OCI-LY3 (cell line): ENCODE measurements at regions not wholly inside any gene's neighbourhood (a gene's known extent, or its start where the extent isn't known, plus 50 kb on each side); places are given as distances from the start of the nearest gene placed in this dataset.

Source experiments
- H2AFZ ChIP-seq: fragments of 200-600, 300-600 bp; shearing (Covaris generic); 2 replicates; pipeline ENCODE4 v1.6.0; 2014; ENCODE audit warnings: antibody characterized with exemption, low read depth, low read length
- H3K27ac ChIP-seq: fragments of 200-600, 300-600 bp; sonication (generic); 2 replicates; pipeline ENCODE4 v1.5.1; 2014; ENCODE audit warnings: mild to moderate bottlenecking, low read length, moderate library complexity, mixed read lengths
- H3K27me3 ChIP-seq: fragments of 200-600, 300-600 bp; sonication (generic); 2 replicates; pipeline ENCODE4 v1.6.1; 2014; ENCODE audit warnings: low read depth, low read length, mixed read lengths
- H3K36me3 ChIP-seq: fragments of 200-600, 300-600 bp; sonication (generic); replicated peaks from 2 replicates; pipeline ENCODE3; 2014; ENCODE audit warnings: low read depth, low read length, mixed read lengths
- H3K4me1 ChIP-seq: fragments of 300-600, 200-600 bp; sonication (generic); 2 replicates; pipeline ENCODE4 v1.6.1; 2014; ENCODE audit warnings: low read length, mixed read lengths
- H3K4me2 ChIP-seq: fragments of 200-600, 300-600 bp; sonication (generic); 2 replicates; pipeline ENCODE4 v1.6.1; 2014; ENCODE audit warnings: low read length, mixed read lengths
- H3K4me3 ChIP-seq: fragments of 300-600, 200-600 bp; sonication (generic); 2 replicates; pipeline ENCODE4 v1.5.1; 2014; ENCODE audit warnings: antibody characterized with exemption, mild to moderate bottlenecking, low read length, moderate library complexity
- H3K79me2 ChIP-seq: fragments of 300-600, 200-600 bp; shearing (Covaris generic); 2 replicates; pipeline ENCODE4 v1.6.1; 2014; ENCODE audit warnings: mild to moderate bottlenecking, low read length, mixed read lengths
- H3K9ac ChIP-seq: fragments of 300-600, 200-600 bp; shearing (Covaris generic); 2 replicates; pipeline ENCODE4 v1.6.0; 2014; ENCODE audit warnings: mild to moderate bottlenecking, low read length, moderate library complexity
- H3K9me3 ChIP-seq: fragments of 200-600, 300-600 bp; shearing (Covaris generic); 2 replicates; pipeline ENCODE4 v1.6.1; 2014; ENCODE audit warnings: low read length, mixed read lengths; ENCODE audit not compliant: insufficient read depth
- H4K20me1 ChIP-seq: fragments of 200-600, 300-600 bp; sonication (generic); 2 replicates; pipeline ENCODE4 v1.6.1; 2016; ENCODE audit warnings: low read length, mixed read lengths; ENCODE audit not compliant: insufficient read depth
- EZH2phosphoT487 ChIP-seq: fragments of 200-600 bp; shearing (Covaris generic); IDR thresholded peaks from 2 replicates; pipeline ENCODE4 v1.6.1; 2018; ENCODE audit warnings: antibody characterized with exemption, mixed run types, low read depth
- TF ChIP-seq, protein P1 (sequence below): fragments of 200-600, 300-600 bp; sonication (generic); IDR thresholded peaks from 2 replicates; pipeline ENCODE4 v1.5.1; 2014; ENCODE audit warnings: antibody characterized with exemption, low read length, low read depth

DNA sequence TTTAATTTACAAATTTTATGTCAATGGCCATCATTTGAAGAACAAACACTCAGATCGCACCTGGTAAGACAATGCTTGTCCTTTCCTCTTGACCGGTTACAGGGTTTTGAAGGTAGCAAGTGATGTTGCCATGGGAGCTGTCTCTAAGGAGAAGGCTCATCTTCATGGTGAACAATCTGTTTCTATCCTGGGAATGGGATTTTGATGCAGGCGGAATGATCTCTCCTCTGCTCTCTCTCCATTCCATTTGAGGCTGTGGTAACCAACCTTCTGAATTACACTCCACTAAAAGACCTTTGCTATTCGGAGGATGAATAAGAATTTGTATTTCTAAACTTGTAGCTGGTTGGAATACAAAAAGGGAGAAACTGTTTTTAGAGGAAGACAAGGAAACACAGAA, 57.9 kb upstream of the SLC5A9 start:
- Histone ChIP-seq H3K27me3 (no peaks in the 10 kb centered on the region), H3K36me3 (no peaks in the 10 kb centered on the region), H3K27ac (no peak overlapping the region), H4K20me1 (no peaks in the 10 kb centered on the region), H3K79me2 (no peaks in the 10 kb centered on the region), H3K4me3 (no peak overlapping the region), H3K4me2 (no peak overlapping the region), H3K9me3 (no peaks in the 10 kb centered on the region), H3K4me1 (no peaks in the 10 kb centered on the region), H2AFZ (no peak overlapping the region), H3K9ac (no peak overlapping the region)
- TF ChIP-seq, protein P1, sequence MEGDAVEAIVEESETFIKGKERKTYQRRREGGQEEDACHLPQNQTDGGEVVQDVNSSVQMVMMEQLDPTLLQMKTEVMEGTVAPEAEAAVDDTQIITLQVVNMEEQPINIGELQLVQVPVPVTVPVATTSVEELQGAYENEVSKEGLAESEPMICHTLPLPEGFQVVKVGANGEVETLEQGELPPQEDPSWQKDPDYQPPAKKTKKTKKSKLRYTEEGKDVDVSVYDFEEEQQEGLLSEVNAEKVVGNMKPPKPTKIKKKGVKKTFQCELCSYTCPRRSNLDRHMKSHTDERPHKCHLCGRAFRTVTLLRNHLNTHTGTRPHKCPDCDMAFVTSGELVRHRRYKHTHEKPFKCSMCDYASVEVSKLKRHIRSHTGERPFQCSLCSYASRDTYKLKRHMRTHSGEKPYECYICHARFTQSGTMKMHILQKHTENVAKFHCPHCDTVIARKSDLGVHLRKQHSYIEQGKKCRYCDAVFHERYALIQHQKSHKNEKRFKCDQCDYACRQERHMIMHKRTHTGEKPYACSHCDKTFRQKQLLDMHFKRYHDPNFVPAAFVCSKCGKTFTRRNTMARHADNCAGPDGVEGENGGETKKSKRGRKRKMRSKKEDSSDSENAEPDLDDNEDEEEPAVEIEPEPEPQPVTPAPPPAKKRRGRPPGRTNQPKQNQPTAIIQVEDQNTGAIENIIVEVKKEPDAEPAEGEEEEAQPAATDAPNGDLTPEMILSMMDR, result no peak
- TF ChIP-seq EZH2phosphoT487, result no peak

DNA sequence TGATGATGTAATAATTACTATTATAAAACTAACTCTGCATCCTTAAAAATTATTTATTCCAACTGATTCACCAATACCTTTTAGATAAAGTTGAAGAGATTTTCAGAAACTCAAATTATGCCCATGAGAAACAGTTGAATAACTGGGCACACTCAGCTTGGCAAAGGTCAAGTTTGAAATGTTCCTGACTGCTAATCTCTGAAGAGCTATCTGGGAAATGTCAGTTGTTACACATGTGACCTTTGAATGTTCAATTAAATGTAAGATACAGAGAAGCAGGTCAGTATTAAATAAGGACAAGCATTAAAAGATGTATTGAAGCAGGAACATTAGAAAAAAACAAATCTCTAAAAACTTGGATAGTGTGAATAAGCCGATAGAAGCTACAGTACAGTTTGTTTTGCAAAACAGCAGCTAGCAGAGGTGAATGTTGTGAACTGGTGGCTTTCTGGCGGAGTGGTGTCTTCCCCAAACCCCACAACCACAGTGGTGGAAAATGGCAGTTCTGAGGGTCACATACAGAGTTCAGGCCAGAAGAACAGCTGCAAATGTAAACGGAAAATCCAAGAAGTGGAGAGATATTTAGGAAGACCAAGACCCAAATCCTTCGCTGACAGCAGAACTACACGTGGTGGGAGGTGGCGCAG, 61.9 kb upstream of the SLC5A9 start:
- H3K4me3 ChIP-seq, result no peak overlapping the region
- no peak overlapping the region for H3K4me2 ChIP-seq
- no peaks in the 10 kb centered on the region for H4K20me1 ChIP-seq
- no peaks in the 10 kb centered on the region for H3K4me1 ChIP-seq
- H2AFZ ChIP-seq, result no peak overlapping the region
- H3K36me3 ChIP-seq, result no peaks in the 10 kb centered on the region
- H3K9me3 ChIP-seq, result no peaks in the 10 kb centered on the region
- TF ChIP-seq, protein P1, result no peak
- no peak for TF ChIP-seq EZH2phosphoT487
- no peak overlapping the region for H3K27ac ChIP-seq
- H3K79me2 ChIP-seq, result no peaks in the 10 kb centered on the region
- H3K9ac ChIP-seq, result no peak overlapping the region
- no peaks in the 10 kb centered on the region for H3K27me3 ChIP-seq

DNA sequence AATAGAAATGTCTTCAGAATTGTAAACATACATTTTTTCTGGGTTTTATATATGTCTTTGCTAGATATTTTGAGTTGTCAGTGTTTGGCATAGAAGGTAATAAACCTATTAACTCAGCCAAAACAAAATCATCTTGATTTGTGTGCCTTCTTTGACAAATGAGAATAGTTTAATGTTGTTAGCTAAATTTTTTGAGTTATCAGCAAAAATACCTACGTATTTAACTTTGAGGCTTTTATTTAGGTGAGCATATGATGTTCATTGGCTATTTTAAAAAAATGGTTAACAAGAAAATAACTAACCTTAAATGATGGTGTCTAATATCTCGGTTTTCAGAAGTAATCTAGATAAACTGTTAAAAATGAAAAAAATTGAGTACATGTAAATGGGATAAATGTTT, 83.2 kb upstream of the SLC5A9 start:
- H3K36me3 ChIP-seq, result no peaks in the 10 kb centered on the region
- H3K79me2 ChIP-seq, result no peaks in the 10 kb centered on the region
- H2AFZ ChIP-seq, result no peak overlapping the region
- H3K27ac ChIP-seq, result no peak overlapping the region
- H3K27me3 ChIP-seq, result 0 out of 2 replicates have a peak, but pooled peaks cover 3% of the 10 kb centered on the region
- H3K4me3 ChIP-seq, result no peak overlapping the region
- H3K9ac ChIP-seq, result no peak overlapping the region
- no peaks in the 10 kb centered on the region for H3K4me1 ChIP-seq
- H3K4me2 ChIP-seq, result no peak overlapping the region
- no peak for TF ChIP-seq EZH2phosphoT487
- TF ChIP-seq, protein P1, result no peak
- no peaks in the 10 kb centered on the region for H4K20me1 ChIP-seq
- no peaks in the 10 kb centered on the region for H3K9me3 ChIP-seq

DNA sequence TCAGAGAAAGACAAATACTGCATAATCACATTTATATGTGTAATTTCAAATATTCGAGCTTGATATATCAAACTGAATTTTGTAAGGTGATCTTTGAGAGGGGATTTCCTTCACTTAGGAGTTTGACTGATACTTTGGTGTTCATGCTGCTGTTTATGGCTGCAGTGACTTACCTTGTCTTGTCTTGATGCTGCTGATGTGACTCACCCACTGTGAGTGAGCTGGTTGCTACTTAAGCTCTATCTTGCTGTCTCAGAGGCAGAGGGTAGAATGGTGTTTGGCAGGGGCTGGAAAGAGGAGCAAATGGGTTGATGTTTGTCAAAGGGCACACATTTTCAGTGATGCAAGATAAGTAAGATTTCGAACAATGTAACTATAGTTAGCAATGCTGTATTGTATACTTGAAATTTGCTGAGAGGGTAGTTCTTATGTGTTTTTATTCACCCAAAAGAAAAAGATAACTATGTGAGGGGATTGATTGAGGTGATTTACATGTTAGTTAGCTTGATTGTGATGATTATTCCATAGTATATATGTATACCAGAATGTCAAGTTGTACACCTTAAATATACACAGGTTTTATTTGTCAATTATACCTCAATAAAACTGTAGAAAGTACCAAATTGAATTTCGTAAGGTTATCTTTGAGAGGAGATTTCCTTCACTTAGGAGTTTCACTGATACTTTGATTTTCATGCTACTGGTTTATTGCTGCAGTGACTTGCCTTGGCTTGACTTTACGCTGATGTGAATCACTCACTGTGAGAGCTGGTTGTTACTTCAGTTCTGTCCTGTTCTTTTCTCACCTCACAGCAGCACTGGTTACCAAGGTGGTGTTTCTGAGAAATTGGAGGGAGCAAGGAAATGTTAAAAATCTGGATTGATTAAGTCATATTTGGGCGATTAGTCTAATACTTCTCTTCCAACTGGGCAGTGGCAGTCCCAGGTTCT, 94.5 kb upstream of the SLC5A9 start:
- no peak overlapping the region for H3K4me3 ChIP-seq
- H2AFZ ChIP-seq, result no peak overlapping the region
- TF ChIP-seq, protein P1, result no peak
- TF ChIP-seq EZH2phosphoT487, result no peak
- no peaks in the 10 kb centered on the region for H3K4me1 ChIP-seq
- H3K4me2 ChIP-seq, result no peak overlapping the region
- H3K36me3 ChIP-seq, result no peaks in the 10 kb centered on the region
- H3K9ac ChIP-seq, result no peak overlapping the region
- H3K79me2 ChIP-seq, result no peaks in the 10 kb centered on the region
- no peaks in the 10 kb centered on the region for H3K9me3 ChIP-seq
- no peaks in the 10 kb centered on the region for H3K27me3 ChIP-seq
- no peaks in the 10 kb centered on the region for H4K20me1 ChIP-seq
- H3K27ac ChIP-seq, result no peak overlapping the region
